GM12865 (cell line): ENCODE measurements at regions not wholly inside any gene's neighbourhood (a gene's known extent, or its start where the extent isn't known, plus 50 kb on each side); places are given as distances from the start of the nearest gene placed in this dataset.
"Not testable (repeated sequence)": the region's sequence is repeated elsewhere in the genome, so short reads cannot be mapped to it uniquely, and the experiment has no call there.

ENCODE experiments used
- DNase-seq: peaks from one replicate; pipeline ENCODE4 v3.0.0; 2010; ENCODE audit warnings: low read depth
- H3K4me3 ChIP-seq: 2 replicates; pipeline ENCODE4 v1.5.1; 2011; ENCODE audit warnings: mild to moderate bottlenecking, low read depth, low read length, control low read depth
- CTCF ChIP-seq: IDR thresholded peaks from 2 replicates; pipeline ENCODE4 v1.5.1; 2011; ENCODE audit warnings: low read length, control low read depth, low read depth, inconsistent platforms; ENCODE audit not compliant: insufficient read depth; ENCODE audit errors: missing control alignments

- no peak for TF ChIP-seq CTCF
- DNase-seq = no peak
- no peak overlapping the region for H3K4me3 ChIP-seq
These were observed 464.7 kb upstream of the TMEM132C start for GRCh38 chr12:127802271-127802670.

GRCh38 chr12:127803545-127803944, 463.4 kb upstream of the TMEM132C start:
- no peak for TF ChIP-seq CTCF
- no peak overlapping the region for H3K4me3 ChIP-seq
- no peak for DNase-seq

GRCh38 chr12:127809275-127809674, 457.7 kb upstream of the TMEM132C start:
- no peak for DNase-seq
- H3K4me3 ChIP-seq = no peak overlapping the region
- TF ChIP-seq CTCF = no peak

- no peak for TF ChIP-seq CTCF
- no peak overlapping the region for H3K4me3 ChIP-seq
- DNase-seq = no peak
These were observed 456.9 kb upstream of the TMEM132C start for GRCh38 chr12:127810041-127810440.

- H3K4me3 ChIP-seq, DNase-seq: not testable (repeated sequence)
These were observed 456.5 kb upstream of the TMEM132C start for GRCh38 chr12:127810459-127810858.

- no peak for TF ChIP-seq CTCF
- no peak overlapping the region for H3K4me3 ChIP-seq
- DNase-seq = no peak
These were observed 455.0 kb upstream of the TMEM132C start for GRCh38 chr12:127811988-127812387.

- H3K4me3 ChIP-seq = no peak overlapping the region
- DNase-seq = no peak
- TF ChIP-seq CTCF = no peak
These were observed 453.8 kb upstream of the TMEM132C start for GRCh38 chr12:127813147-127813546.
